Peyer's patch (tissue), 4 donors: ENCODE measurements at regions not wholly inside any gene's neighbourhood (a gene's known extent, or its start where the extent isn't known, plus 50 kb on each side); places are given as distances from the start of the nearest gene placed in this dataset.

ENCODE experiments used
- DNase-seq, 3 donors: peaks; one replicate each; pipeline ENCODE4 v3.0.0-alpha.2; 2017 to 2019
- H3K27ac ChIP-seq, 4 donors: fragments of 200-600 bp; sonication (generic); one replicate each; pipeline ENCODE4 v1.5.1; 2016 to 2019
- H3K27me3 ChIP-seq, 2 donors: fragments of 200-600 bp; sonication (generic); one replicate each; pipeline ENCODE4 v1.5.1; 2019
- H3K36me3 ChIP-seq, 3 donors: fragments of 200-600 bp; sonication (generic); one replicate each; pipeline ENCODE4 v1.5.1; 2016 to 2019
- H3K4me1 ChIP-seq, 4 donors: fragments of 200-600 bp; sonication (generic); one replicate each; pipeline ENCODE4 v1.5.1; 2016 to 2019
- H3K4me3 ChIP-seq, 4 donors: fragments of 200-600 bp; sonication (generic); 1 replicate in 3 of 4; 2 replicates in 1 of 4; pipeline ENCODE4 v1.5.1; 2016 to 2019; ENCODE audit warnings: mild to moderate bottlenecking in 1 of 4
- H3K9me3 ChIP-seq, 4 donors: fragments of 200-600 bp; sonication (generic); one replicate each; pipeline ENCODE4 v1.5.1; 2016 to 2019; ENCODE audit warnings: mild to moderate bottlenecking in 1 of 4
- POLR2A ChIP-seq, 2 donors: fragments of 450-650 bp; IDR thresholded peaks; one replicate each; pipeline ENCODE4 v1.5.1; 2017; ENCODE audit warnings: antibody characterized with exemption in 2 of 2, mild to moderate bottlenecking in 2 of 2, moderate library complexity in 2 of 2
- TF ChIP-seq, protein P1 (sequence below), 6 experiments: fragments of 450-650 bp in 4 of 6; fragments of 200-600 bp in 2 of 6; sonication (generic) in 1 of 6; IDR thresholded peaks; one replicate each; pipeline ENCODE4 v1.5.1; 2017 to 2019; ENCODE audit warnings: antibody characterized with exemption in 6 of 6, mild to moderate bottlenecking in 3 of 6, moderate library complexity in 1 of 6

GRCh38 chr3:130227540-130227939 lies 117.9 kb upstream of the COL6A5 start:
- no peak overlapping the region for H3K4me3 ChIP-seq
- no peaks in the 10 kb centered on the region for H3K27me3 ChIP-seq
- no peaks in the 10 kb centered on the region for H3K36me3 ChIP-seq
- H3K9me3 ChIP-seq = no peaks in the 10 kb centered on the region
- H3K27ac ChIP-seq = no peak overlapping the region
- H3K4me1 ChIP-seq = no peaks in the 10 kb centered on the region
- TF ChIP-seq POLR2A (IDR thresholded peaks at IDR 0.05) = no peak
- TF ChIP-seq, protein P1, sequence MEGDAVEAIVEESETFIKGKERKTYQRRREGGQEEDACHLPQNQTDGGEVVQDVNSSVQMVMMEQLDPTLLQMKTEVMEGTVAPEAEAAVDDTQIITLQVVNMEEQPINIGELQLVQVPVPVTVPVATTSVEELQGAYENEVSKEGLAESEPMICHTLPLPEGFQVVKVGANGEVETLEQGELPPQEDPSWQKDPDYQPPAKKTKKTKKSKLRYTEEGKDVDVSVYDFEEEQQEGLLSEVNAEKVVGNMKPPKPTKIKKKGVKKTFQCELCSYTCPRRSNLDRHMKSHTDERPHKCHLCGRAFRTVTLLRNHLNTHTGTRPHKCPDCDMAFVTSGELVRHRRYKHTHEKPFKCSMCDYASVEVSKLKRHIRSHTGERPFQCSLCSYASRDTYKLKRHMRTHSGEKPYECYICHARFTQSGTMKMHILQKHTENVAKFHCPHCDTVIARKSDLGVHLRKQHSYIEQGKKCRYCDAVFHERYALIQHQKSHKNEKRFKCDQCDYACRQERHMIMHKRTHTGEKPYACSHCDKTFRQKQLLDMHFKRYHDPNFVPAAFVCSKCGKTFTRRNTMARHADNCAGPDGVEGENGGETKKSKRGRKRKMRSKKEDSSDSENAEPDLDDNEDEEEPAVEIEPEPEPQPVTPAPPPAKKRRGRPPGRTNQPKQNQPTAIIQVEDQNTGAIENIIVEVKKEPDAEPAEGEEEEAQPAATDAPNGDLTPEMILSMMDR (IDR thresholded peaks at IDR 0.05) = no peak
- DNase-seq = no peak

DNA sequence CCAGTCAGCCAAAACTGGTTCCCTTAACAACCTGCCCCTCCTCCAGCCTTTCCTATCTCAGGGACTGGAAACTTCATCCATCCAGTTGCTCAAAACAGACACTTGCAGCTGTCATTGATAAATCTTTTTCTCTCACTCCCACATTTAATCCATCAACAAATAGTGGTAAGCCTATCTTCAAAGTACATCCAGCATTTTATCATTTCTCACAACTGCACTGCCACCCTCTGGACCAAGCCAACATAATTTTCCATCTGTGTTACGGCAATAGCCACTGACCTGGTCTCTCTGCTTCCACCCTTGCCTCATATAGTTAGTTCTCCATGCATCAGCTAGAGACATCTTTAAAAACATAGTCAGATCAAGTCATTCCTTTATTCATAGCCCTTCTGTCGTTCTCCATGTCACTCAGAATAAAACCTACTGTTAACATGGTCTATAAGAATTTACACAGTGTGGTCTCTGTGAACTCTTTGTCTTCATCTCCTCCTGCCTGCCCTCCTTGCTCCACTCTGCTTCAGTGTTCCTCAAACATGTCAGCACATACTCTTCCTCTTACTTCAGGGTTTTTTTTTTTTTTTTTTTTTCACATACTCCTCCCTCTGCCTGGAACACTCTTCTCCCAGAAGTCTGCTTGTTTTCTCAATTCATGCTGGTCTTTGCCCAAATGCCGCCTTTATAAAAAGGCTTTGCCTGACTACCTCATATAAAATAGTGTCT lies 102.5 kb upstream of the COL6A5 start:
- no peaks in the 10 kb centered on the region for H3K27me3 ChIP-seq
- H3K27ac ChIP-seq = no peak overlapping the region
- TF ChIP-seq POLR2A (IDR thresholded peaks at IDR 0.05) = no peak
- TF ChIP-seq, protein P1 (IDR thresholded peaks at IDR 0.05) = peak in 3 of 6 experiments; percentile 44 to 63 (median 55)
- H3K4me1 ChIP-seq = no peaks in the 10 kb centered on the region
- DNase-seq = peak in 1 of 3 donors; percentile 48
- no peaks in the 10 kb centered on the region for H3K36me3 ChIP-seq
- no peak overlapping the region for H3K4me3 ChIP-seq
- no peaks in the 10 kb centered on the region for H3K9me3 ChIP-seq

DNA sequence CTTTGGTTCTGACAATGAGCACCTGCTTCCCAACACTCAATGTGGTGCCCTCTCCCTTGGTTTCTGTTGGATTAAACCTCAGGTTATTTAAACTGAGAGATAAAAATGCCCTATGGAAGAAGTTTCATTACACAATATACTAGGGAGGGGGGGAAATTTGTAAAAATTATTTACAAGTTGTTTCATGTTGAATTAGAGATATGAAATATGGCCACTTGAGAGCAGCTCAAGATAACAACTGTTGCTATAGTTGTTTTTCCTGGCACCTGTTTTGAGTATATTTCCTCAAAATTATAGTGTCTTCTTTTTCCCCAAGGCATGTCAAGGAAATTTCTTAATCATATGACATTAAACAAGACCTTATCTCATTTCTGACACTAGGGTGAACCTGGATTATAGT lies 101.7 kb upstream of the COL6A5 start:
- TF ChIP-seq, protein P1 (IDR thresholded peaks at IDR 0.05) = no peak
- TF ChIP-seq POLR2A (IDR thresholded peaks at IDR 0.05) = no peak

GRCh38 chr3:130250982-130251381 lies 94.5 kb upstream of the COL6A5 start:
- TF ChIP-seq POLR2A (IDR thresholded peaks at IDR 0.05) = no peak
- TF ChIP-seq, protein P1 (IDR thresholded peaks at IDR 0.05) = no peak

More for the DNA sequence above, 101.7 kb upstream of the COL6A5 start:
- H3K36me3 ChIP-seq = no peaks in the 10 kb centered on the region
- H3K4me3 ChIP-seq = no peak overlapping the region
- DNase-seq = no peak
- H3K27ac ChIP-seq = no peak overlapping the region
- no peaks in the 10 kb centered on the region for H3K27me3 ChIP-seq
- H3K9me3 ChIP-seq = no peaks in the 10 kb centered on the region
- H3K4me1 ChIP-seq = no peaks in the 10 kb centered on the region

DNA sequence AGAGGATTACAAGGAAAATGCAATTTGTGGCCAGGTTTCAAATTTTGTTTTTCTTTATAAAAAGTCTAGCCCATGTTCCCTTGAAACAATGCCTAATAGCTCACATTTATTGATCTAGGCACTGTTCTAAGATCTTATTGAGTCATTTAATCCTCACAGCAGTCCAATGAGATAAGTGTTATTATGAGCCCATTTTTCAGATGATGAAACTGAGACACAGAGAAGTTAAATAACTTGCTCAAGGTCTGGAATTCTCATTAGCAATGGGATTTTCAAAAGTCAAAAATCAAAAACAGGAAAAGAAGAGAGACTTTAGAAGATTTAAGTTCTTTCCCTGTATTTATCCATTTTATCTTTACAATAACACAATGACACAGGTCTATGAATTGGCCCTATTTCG lies 90.0 kb upstream of the COL6A5 start:
- no peak for TF ChIP-seq POLR2A (IDR thresholded peaks at IDR 0.05)
- TF ChIP-seq, protein P1 (IDR thresholded peaks at IDR 0.05) = no peak
- Histone ChIP-seq H3K4me3 (no peak overlapping the region), H3K27ac (no peak overlapping the region), H3K36me3 (no peaks in the 10 kb centered on the region), H3K4me1 (peaks cover 0 to 5% (median 0%) of the 10 kb centered on the region in 4 donors), H3K27me3 (no peaks in the 10 kb centered on the region), H3K9me3 (no peaks in the 10 kb centered on the region)
- no peak for DNase-seq

More at GRCh38 chr3:130250982-130251381, 94.5 kb upstream of the COL6A5 start:
- DNase-seq = no peak
- Histone ChIP-seq H3K9me3 (no peaks in the 10 kb centered on the region), H3K27ac (no peak overlapping the region), H3K4me3 (no peak overlapping the region), H3K36me3 (no peaks in the 10 kb centered on the region), H3K4me1 (no peaks in the 10 kb centered on the region), H3K27me3 (no peaks in the 10 kb centered on the region)
